GM23338 (cell line): ENCODE measurements at regions not wholly inside any gene's neighbourhood (a gene's known extent, or its start where the extent isn't known, plus 50 kb on each side); places are given as distances from the start of the nearest gene placed in this dataset.

Experiments
- ATAC-seq: fragments of 200-7000 bp; cut with Tn5 transposase; 3 replicates; pipeline ENCODE4 v1.9.1; 2020
- DNase-seq: peaks from one replicate; pipeline ENCODE4 v3.0.0-alpha.2; 2015; ENCODE audit warnings: low spot score
- H2AFZ ChIP-seq: fragments of 200-600 bp; sonication (generic); 2 replicates; pipeline ENCODE4 v1.8.0; 2016; ENCODE audit warnings: antibody characterized with exemption, mild to moderate bottlenecking, moderate library complexity
- H3F3A ChIP-seq: fragments of 200-600 bp; sonication (generic); replicated peaks from 2 replicates; pipeline ENCODE4 v1.8.0; 2017; ENCODE audit warnings: antibody characterized with exemption, mixed run types, low read depth
- H3K27ac ChIP-seq: fragments of 200-600 bp; sonication (generic); 2 replicates; pipeline ENCODE4 v1.6.1; 2016; ENCODE audit warnings: low read depth
- H3K27me3 ChIP-seq: fragments of 200-600 bp; sonication (generic); 2 replicates; pipeline ENCODE4 v1.8.0; 2016; ENCODE audit warnings: mild to moderate bottlenecking, mixed run types, moderate library complexity; ENCODE audit not compliant: insufficient read depth
- H3K36me3 ChIP-seq: fragments of 200-600 bp; sonication (generic); 2 replicates; pipeline ENCODE4 v1.8.0; 2016; ENCODE audit warnings: mild to moderate bottlenecking; ENCODE audit not compliant: insufficient read depth
- H3K4me1 ChIP-seq: fragments of 200-600 bp; sonication (generic); 2 replicates; pipeline ENCODE4 v1.8.0; 2016; ENCODE audit warnings: mild to moderate bottlenecking, moderate library complexity; ENCODE audit not compliant: insufficient read depth
- H3K4me2 ChIP-seq: fragments of 200-600 bp; sonication (generic); 2 replicates; pipeline ENCODE4 v1.7.1; 2017; ENCODE audit warnings: mixed run types
- H3K4me3 ChIP-seq: fragments of 200-600 bp; sonication (generic); 2 replicates; pipeline ENCODE4 v1.6.1; 2016; ENCODE audit warnings: mixed run types
- H3K79me2 ChIP-seq: fragments of 200-600 bp; sonication (generic); replicated peaks from 2 replicates; pipeline ENCODE4 v1.8.0; 2017; ENCODE audit warnings: mild to moderate bottlenecking; ENCODE audit not compliant: insufficient read depth
- H3K9me2 ChIP-seq: fragments of 200-600 bp; sonication (generic); 2 replicates; pipeline ENCODE4 v1.8.0; 2017; ENCODE audit not compliant: insufficient read depth
- H4K20me1 ChIP-seq: fragments of 200-600 bp; sonication (generic); replicated peaks from 2 replicates; pipeline ENCODE4 v1.8.0; 2017; ENCODE audit warnings: mild to moderate bottlenecking; ENCODE audit not compliant: insufficient read depth
- H3K27ac Mint-ChIP-seq: 2 replicates; pipeline ENCODE4 v1.8.0; 2020; ENCODE audit warnings: inconsistent platforms, mild to moderate bottlenecking, moderate library complexity, mixed read lengths
- H3K27me3 Mint-ChIP-seq: 3 replicates; pipeline ENCODE4 v1.8.0; 2022; ENCODE audit warnings: low read depth, mild to moderate bottlenecking, moderate library complexity, mixed read lengths, inconsistent platforms; ENCODE audit not compliant: insufficient read depth, poor library complexity
- H3K36me3 Mint-ChIP-seq: 3 replicates; pipeline ENCODE4 v1.8.0; 2021; ENCODE audit warnings: low read depth, mild to moderate bottlenecking, inconsistent platforms, moderate library complexity, mixed read lengths
- H3K4me1 Mint-ChIP-seq: 3 replicates; pipeline ENCODE4 v1.8.0; 2020; ENCODE audit warnings: mild to moderate bottlenecking, inconsistent platforms, mixed read lengths
- H3K4me3 Mint-ChIP-seq: 3 replicates; pipeline ENCODE4 v1.8.0; 2021; ENCODE audit warnings: moderate library complexity, mild to moderate bottlenecking, inconsistent platforms, mixed read lengths
- H3K9me3 Mint-ChIP-seq: 3 replicates; pipeline ENCODE4 v1.8.0; 2020; ENCODE audit warnings: moderate library complexity, mild to moderate bottlenecking, inconsistent platforms, mixed read lengths
- STAT1 ChIP-seq: IDR thresholded peaks from one replicate; pipeline ENCODE4 v1.6.1; 2016; ENCODE audit warnings: antibody characterized with exemption; ENCODE audit not compliant: unreplicated experiment
- ZNF114 ChIP-seq: fragments of 250-450 bp; sonication (Bioruptor Pico); IDR thresholded peaks from 2 replicates; pipeline ENCODE4 v1.5.0; 2020; ENCODE audit warnings: mild to moderate bottlenecking, moderate library complexity
- TF ChIP-seq, protein P1 (sequence below): IDR thresholded peaks from one replicate; pipeline ENCODE4 v1.6.1; 2018; ENCODE audit warnings: antibody characterized with exemption; ENCODE audit not compliant: unreplicated experiment
- TF ChIP-seq, protein P2 (sequence below), 2 experiments: fragments of 200-600 bp in 1 of 2; sonication (generic) in 1 of 2; conservative IDR thresholded peaks; 2 replicates each; pipeline versions ENCODE4 v1.5.1 to v1.6.1; 2016 to 2017; ENCODE audit warnings: antibody characterized with exemption in 2 of 2, low read depth in 2 of 2, mild to moderate bottlenecking in 2 of 2, moderate library complexity in 1 of 2
- TF ChIP-seq, protein P3 (sequence below): IDR thresholded peaks from 2 replicates; pipeline ENCODE4 v1.6.1; 2016; ENCODE audit warnings: antibody characterized with exemption

DNA sequence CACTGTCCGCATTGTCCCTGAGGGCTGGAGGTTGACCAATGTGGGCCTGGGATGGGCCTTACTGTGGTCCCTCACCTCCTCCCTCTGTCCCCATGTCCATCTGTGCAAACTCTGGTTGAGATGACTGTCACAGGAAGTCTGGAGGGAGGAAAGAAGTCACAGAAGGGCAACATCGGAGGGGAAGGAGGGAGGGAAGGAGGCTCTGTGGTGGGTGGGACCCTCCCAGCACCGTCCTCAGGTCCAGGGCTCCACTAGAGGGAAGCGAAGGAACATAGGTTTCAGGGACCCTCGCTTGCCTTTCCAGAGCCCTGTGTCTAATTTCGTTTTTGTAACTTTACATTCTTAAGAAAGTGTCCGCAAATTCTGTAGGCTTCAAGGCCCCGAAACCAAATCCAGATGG is 111.3 kb upstream of the SLC44A3 start:
- ATAC-seq, result no peak

DNA sequence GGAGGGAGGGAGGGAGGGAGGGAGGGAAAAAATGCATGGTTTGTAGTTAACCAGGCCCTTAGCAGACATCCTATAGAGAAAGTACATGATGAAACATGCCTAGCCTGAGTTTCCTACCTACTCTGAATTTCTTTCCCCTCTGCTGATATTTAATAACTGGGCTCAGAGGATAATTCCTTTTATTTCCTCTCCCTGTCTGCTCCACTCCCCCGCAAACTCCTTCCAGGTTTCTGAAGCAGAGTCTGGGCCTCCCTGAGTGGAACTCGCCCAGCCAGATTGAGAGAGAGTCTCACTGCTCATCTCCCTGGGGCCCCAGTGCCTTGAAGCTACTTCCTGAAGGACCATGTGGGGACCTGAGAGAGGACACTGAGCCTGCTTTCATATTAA is 111.9 kb upstream of the SLC44A3 start:
- peaks cover 6% of the 10 kb centered on the region; the same call in 1 of the 2 replicates for H3K9me2 ChIP-seq
- no peaks in the 10 kb centered on the region for H3K36me3 ChIP-seq
- no peaks in the 10 kb centered on the region for H4K20me1 ChIP-seq
- no peak overlapping the region for H3K27ac ChIP-seq
- no peak overlapping the region for H3K4me2 ChIP-seq
- no peak for ATAC-seq
- H3K4me3 Mint-ChIP-seq, result no peak overlapping the region
- H3K9me3 Mint-ChIP-seq, result no peaks in the 10 kb centered on the region
- no peaks in the 10 kb centered on the region for H3K27me3 ChIP-seq
- no peak overlapping the region for H3K4me3 ChIP-seq
- DNase-seq, result no peak
- H2AFZ ChIP-seq, result no peak overlapping the region
- no peaks in the 10 kb centered on the region for H3K79me2 ChIP-seq
- H3K27ac Mint-ChIP-seq, result no peak overlapping the region
- peaks cover 1% of the 10 kb centered on the region for H3K4me1 Mint-ChIP-seq
- 0 out of 2 replicates have a peak, but pooled peaks cover 5% of the 10 kb centered on the region for H3F3A ChIP-seq
- no peaks in the 10 kb centered on the region; the same call in 2 of the 3 replicates for H3K36me3 Mint-ChIP-seq
- H3K27me3 Mint-ChIP-seq, result peaks cover 4% of the 10 kb centered on the region
- peaks cover 2% of the 10 kb centered on the region; the same call in 1 of the 2 replicates for H3K4me1 ChIP-seq
- TF ChIP-seq, protein P1, sequence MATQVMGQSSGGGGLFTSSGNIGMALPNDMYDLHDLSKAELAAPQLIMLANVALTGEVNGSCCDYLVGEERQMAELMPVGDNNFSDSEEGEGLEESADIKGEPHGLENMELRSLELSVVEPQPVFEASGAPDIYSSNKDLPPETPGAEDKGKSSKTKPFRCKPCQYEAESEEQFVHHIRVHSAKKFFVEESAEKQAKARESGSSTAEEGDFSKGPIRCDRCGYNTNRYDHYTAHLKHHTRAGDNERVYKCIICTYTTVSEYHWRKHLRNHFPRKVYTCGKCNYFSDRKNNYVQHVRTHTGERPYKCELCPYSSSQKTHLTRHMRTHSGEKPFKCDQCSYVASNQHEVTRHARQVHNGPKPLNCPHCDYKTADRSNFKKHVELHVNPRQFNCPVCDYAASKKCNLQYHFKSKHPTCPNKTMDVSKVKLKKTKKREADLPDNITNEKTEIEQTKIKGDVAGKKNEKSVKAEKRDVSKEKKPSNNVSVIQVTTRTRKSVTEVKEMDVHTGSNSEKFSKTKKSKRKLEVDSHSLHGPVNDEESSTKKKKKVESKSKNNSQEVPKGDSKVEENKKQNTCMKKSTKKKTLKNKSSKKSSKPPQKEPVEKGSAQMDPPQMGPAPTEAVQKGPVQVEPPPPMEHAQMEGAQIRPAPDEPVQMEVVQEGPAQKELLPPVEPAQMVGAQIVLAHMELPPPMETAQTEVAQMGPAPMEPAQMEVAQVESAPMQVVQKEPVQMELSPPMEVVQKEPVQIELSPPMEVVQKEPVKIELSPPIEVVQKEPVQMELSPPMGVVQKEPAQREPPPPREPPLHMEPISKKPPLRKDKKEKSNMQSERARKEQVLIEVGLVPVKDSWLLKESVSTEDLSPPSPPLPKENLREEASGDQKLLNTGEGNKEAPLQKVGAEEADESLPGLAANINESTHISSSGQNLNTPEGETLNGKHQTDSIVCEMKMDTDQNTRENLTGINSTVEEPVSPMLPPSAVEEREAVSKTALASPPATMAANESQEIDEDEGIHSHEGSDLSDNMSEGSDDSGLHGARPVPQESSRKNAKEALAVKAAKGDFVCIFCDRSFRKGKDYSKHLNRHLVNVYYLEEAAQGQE, result no peak
- TF ChIP-seq, protein P2, sequence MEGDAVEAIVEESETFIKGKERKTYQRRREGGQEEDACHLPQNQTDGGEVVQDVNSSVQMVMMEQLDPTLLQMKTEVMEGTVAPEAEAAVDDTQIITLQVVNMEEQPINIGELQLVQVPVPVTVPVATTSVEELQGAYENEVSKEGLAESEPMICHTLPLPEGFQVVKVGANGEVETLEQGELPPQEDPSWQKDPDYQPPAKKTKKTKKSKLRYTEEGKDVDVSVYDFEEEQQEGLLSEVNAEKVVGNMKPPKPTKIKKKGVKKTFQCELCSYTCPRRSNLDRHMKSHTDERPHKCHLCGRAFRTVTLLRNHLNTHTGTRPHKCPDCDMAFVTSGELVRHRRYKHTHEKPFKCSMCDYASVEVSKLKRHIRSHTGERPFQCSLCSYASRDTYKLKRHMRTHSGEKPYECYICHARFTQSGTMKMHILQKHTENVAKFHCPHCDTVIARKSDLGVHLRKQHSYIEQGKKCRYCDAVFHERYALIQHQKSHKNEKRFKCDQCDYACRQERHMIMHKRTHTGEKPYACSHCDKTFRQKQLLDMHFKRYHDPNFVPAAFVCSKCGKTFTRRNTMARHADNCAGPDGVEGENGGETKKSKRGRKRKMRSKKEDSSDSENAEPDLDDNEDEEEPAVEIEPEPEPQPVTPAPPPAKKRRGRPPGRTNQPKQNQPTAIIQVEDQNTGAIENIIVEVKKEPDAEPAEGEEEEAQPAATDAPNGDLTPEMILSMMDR (conservative IDR thresholded peaks at IDR 0.05; ENCODE audit: low read depth in 2 of 2), result no peak
- TF ChIP-seq, protein P3, sequence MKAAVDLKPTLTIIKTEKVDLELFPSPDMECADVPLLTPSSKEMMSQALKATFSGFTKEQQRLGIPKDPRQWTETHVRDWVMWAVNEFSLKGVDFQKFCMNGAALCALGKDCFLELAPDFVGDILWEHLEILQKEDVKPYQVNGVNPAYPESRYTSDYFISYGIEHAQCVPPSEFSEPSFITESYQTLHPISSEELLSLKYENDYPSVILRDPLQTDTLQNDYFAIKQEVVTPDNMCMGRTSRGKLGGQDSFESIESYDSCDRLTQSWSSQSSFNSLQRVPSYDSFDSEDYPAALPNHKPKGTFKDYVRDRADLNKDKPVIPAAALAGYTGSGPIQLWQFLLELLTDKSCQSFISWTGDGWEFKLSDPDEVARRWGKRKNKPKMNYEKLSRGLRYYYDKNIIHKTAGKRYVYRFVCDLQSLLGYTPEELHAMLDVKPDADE, result no peak
- TF ChIP-seq ZNF114 (CRISPR knock-in tag), result no peak

More for the DNA sequence above, 111.3 kb upstream of the SLC44A3 start:
- Mint-ChIP-seq H3K36me3 (no peaks in the 10 kb centered on the region; the same call in 2 of the 3 replicates), H3K4me1 (peaks cover 6% of the 10 kb centered on the region), H3K4me3 (no peak overlapping the region), H3K27me3 (peaks cover 7% of the 10 kb centered on the region), H3K27ac (no peak overlapping the region), H3K9me3 (no peaks in the 10 kb centered on the region)
- no peaks in the 10 kb centered on the region for H3K27me3 ChIP-seq
- H4K20me1 ChIP-seq, result no peaks in the 10 kb centered on the region
- peaks cover 6% of the 10 kb centered on the region; the same call in 1 of the 2 replicates for H3K4me1 ChIP-seq
- no peaks in the 10 kb centered on the region for H3K36me3 ChIP-seq
- no peak overlapping the region for H3K27ac ChIP-seq
- H3F3A ChIP-seq, result 0 out of 2 replicates have a peak, but pooled peaks cover 5% of the 10 kb centered on the region
- no peaks in the 10 kb centered on the region for H3K79me2 ChIP-seq
- DNase-seq, result no peak
- no peak overlapping the region for H3K4me3 ChIP-seq
- no peak overlapping the region for H2AFZ ChIP-seq
- H3K4me2 ChIP-seq, result no peak overlapping the region
- peaks cover 6% of the 10 kb centered on the region; the same call in 1 of the 2 replicates for H3K9me2 ChIP-seq
- TF ChIP-seq STAT1, result no peak
- TF ChIP-seq, protein P2 (conservative IDR thresholded peaks at IDR 0.05; ENCODE audit: low read depth in 2 of 2), result peak in 1 of 2 experiments; percentile 50; a peak in 2 of 4 replicates
